ENCODE measurements at regions not wholly inside any gene's neighbourhood (a gene's known extent, or its start where the extent isn't known, plus 50 kb on each side); places are given as distances from the start of the nearest gene placed in this dataset.
A peak's percentile ranks its signal among the peaks of the same experiment; 100 is the strongest.

- peak; percentile 75 to 84 (median 79) for DNase-seq
Observed at GRCh38 chr18:70491734-70492348, 203.0 kb downstream of the SOCS6 start.

GRCh38 chr18:70489986-70490933 lies 201.4 kb downstream of the SOCS6 start:
- peak; percentile 75 to 92 (median 84) for DNase-seq

- peak in 1 of 4 experiments; percentile 24 for DNase-seq
Observed at GRCh38 chr18:70489571-70489970, 200.7 kb downstream of the SOCS6 start.

GRCh38 chr18:70469916-70470315 lies 181.1 kb downstream of the SOCS6 start:
- DNase-seq: peak in 3 of 4 experiments; percentile 12 to 21 (median 21)

- DNase-seq: no peak
Observed at GRCh38 chr18:70468861-70469547, 180.2 kb downstream of the SOCS6 start.

- peak; percentile 82 to 93 (median 88) for DNase-seq
Observed at GRCh38 chr18:70464343-70465114, 175.7 kb downstream of the SOCS6 start.

- no peak for DNase-seq
Observed at GRCh38 chr18:70463085-70463484, 174.2 kb downstream of the SOCS6 start.

GRCh38 chr18:70462078-70462439 lies 173.2 kb downstream of the SOCS6 start:
- DNase-seq: no peak

GRCh38 chr18:70461323-70462077 lies 172.7 kb downstream of the SOCS6 start:
- DNase-seq: no peak

GRCh38 chr18:70459731-70460130 lies 170.9 kb downstream of the SOCS6 start:
- no peak for DNase-seq

GRCh38 chr18:70459251-70459650 lies 170.4 kb downstream of the SOCS6 start:
- no peak for DNase-seq

- DNase-seq: no peak
Observed at GRCh38 chr18:70457788-70458187, 168.9 kb downstream of the SOCS6 start.

GRCh38 chr18:70457223-70457622 lies 168.4 kb downstream of the SOCS6 start:
- no peak for DNase-seq

GRCh38 chr18:70456376-70456775 lies 167.5 kb downstream of the SOCS6 start:
- DNase-seq: no peak

- DNase-seq: peak in 3 of 4 experiments; percentile 17 to 28 (median 20)
Observed at GRCh38 chr18:70455731-70456130, 166.9 kb downstream of the SOCS6 start.

GRCh38 chr18:70454704-70455322 lies 166.0 kb downstream of the SOCS6 start:
- DNase-seq: peak; percentile 71 to 80 (median 76)

GRCh38 chr18:70453058-70453775 lies 164.4 kb downstream of the SOCS6 start:
- peak in 1 of 4 experiments; percentile 10 for DNase-seq

GRCh38 chr18:70452501-70452900 lies 163.7 kb downstream of the SOCS6 start:
- DNase-seq: no peak

- DNase-seq: peak in 1 of 4 experiments; percentile 18
Observed at GRCh38 chr18:70450426-70451253, 161.8 kb downstream of the SOCS6 start.
